AG10803 (cell line): ENCODE measurements at regions not wholly inside any gene's neighbourhood (a gene's known extent, or its start where the extent isn't known, plus 50 kb on each side); places are given as distances from the start of the nearest gene placed in this dataset.

ENCODE experiments used
- DNase-seq: peaks from one replicate; pipeline ENCODE4 v3.0.0; 2010; ENCODE audit warnings: low read depth
- H3K4me3 ChIP-seq: 2 replicates; pipeline ENCODE4 v1.5.1; 2011; ENCODE audit warnings: mild to moderate bottlenecking, low read length, control low read depth
- TF ChIP-seq, protein P1 (sequence below): conservative IDR thresholded peaks from 2 replicates; pipeline ENCODE4 v1.5.1; 2011; ENCODE audit warnings: mild to moderate bottlenecking, low read length, control low read depth, inconsistent platforms

- TF ChIP-seq, protein P1, sequence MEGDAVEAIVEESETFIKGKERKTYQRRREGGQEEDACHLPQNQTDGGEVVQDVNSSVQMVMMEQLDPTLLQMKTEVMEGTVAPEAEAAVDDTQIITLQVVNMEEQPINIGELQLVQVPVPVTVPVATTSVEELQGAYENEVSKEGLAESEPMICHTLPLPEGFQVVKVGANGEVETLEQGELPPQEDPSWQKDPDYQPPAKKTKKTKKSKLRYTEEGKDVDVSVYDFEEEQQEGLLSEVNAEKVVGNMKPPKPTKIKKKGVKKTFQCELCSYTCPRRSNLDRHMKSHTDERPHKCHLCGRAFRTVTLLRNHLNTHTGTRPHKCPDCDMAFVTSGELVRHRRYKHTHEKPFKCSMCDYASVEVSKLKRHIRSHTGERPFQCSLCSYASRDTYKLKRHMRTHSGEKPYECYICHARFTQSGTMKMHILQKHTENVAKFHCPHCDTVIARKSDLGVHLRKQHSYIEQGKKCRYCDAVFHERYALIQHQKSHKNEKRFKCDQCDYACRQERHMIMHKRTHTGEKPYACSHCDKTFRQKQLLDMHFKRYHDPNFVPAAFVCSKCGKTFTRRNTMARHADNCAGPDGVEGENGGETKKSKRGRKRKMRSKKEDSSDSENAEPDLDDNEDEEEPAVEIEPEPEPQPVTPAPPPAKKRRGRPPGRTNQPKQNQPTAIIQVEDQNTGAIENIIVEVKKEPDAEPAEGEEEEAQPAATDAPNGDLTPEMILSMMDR: no peak
- H3K4me3 ChIP-seq: no peak overlapping the region
- DNase-seq: peak; percentile 70
Observed at GRCh38 chrX:45900766-45901615, 644.2 kb downstream of the ZNF674 start.

GRCh38 chrX:45894864-45895645, 650.2 kb downstream of the ZNF674 start:
- H3K4me3 ChIP-seq: no peak overlapping the region
- DNase-seq: no peak
- TF ChIP-seq, protein P1: no peak

GRCh38 chrX:45889471-45889870, 655.8 kb downstream of the ZNF674 start:
- DNase-seq: peak; percentile 16
- no peak overlapping the region for H3K4me3 ChIP-seq
- TF ChIP-seq, protein P1: no peak

DNA sequence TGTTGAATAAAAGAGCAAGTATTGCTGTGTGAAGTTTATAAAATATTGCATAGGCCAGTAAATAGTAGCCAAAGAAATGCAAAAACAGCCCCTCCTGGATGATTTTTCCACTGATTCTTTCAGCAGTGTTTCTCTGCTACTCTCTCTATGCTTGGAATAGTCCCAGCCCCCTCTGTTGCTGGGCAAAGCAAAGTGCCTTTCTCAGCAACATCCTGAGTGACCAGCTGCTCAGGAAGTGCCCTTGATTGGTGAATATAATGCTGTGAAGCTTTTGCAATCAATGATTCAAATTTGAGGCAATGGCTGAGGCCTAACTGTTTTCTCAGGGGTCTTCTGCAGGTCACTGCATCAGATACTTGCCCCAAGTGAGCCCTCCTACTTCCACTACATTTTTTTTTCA, 656.7 kb downstream of the ZNF674 start:
- no peak for DNase-seq
- TF ChIP-seq, protein P1: no peak
- no peak overlapping the region for H3K4me3 ChIP-seq

GRCh38 chrX:45885931-45886330, 659.3 kb downstream of the ZNF674 start:
- TF ChIP-seq, protein P1: no peak
- no peak overlapping the region for H3K4me3 ChIP-seq
- no peak for DNase-seq

- TF ChIP-seq, protein P1: no peak
- no peak for DNase-seq
- H3K4me3 ChIP-seq: no peak overlapping the region
Observed at GRCh38 chrX:45879512-45879911, 665.7 kb downstream of the ZNF674 start.

- TF ChIP-seq, protein P1: no peak
- no peak for DNase-seq
- H3K4me3 ChIP-seq: no peak overlapping the region
Observed at GRCh38 chrX:45876206-45876605, 669.0 kb downstream of the ZNF674 start.
